Gastrocnemius medialis (tissue), 4 donors: ENCODE measurements at regions not wholly inside any gene's neighbourhood (a gene's known extent, or its start where the extent isn't known, plus 50 kb on each side); places are given as distances from the start of the nearest gene placed in this dataset.

Experiments
- CTCF ChIP-seq, 5 experiments: fragments of 450-650 bp in 3 of 5; fragments of 200-600 bp in 2 of 5; sonication (generic) in 2 of 5; IDR thresholded peaks in 4 of 5; conservative IDR thresholded peaks in 1 of 5; 1 replicate in 4 of 5; 2 replicates in 1 of 5; pipeline ENCODE4 v1.5.1; 2016 to 2019; ENCODE audit warnings: antibody characterized with exemption in 5 of 5, mild to moderate bottlenecking in 3 of 5, moderate library complexity in 3 of 5
- POLR2A ChIP-seq, 2 donors: fragments of 450-650 bp; IDR thresholded peaks; one replicate each; pipeline ENCODE4 v1.6.1; 2017; ENCODE audit warnings: antibody characterized with exemption in 2 of 2, mild to moderate bottlenecking in 2 of 2, moderate library complexity in 2 of 2

- TF ChIP-seq POLR2A (IDR thresholded peaks at IDR 0.05) (no peak), CTCF (IDR thresholded peaks at IDR 0.05 in 4 of 5, conservative IDR thresholded peaks at IDR 0.05 in 1 of 5) (no peak)
These were observed 579.1 kb downstream of the KCTD12 start for GRCh38 chr13:76307142-76307541.
